GM12878 (cell line): ENCODE measurements at regions not wholly inside any gene's neighbourhood (a gene's known extent, or its start where the extent isn't known, plus 50 kb on each side); places are given as distances from the start of the nearest gene placed in this dataset.

Experiments used
- ATAC-seq: fragments of 200-7000 bp; cut with Tn5 transposase; 3 replicates; pipeline ENCODE4 v1.9.1; 2020; ENCODE audit warnings: mild to moderate bottlenecking, moderate library complexity
- BruUV-seq: library from RNA; stranded (reverse); fragments of 400-500 nt; replicated peaks from 2 replicates; lab custom pipeline; 2021; lab: Mats Ljungman, UMichigan
- CTCF ChIA-PET: fragments of 300-600 bp; sonication (Branson Sonifier 250); formaldehyde crosslinking; extraction: SDS; loops from one replicate; lab custom pipeline; 2021; ENCODE audit warnings: inconsistent platforms; lab: Yijun Ruan, JAX
- POLR2A ChIA-PET: fragments of 350-600 bp; formaldehyde crosslinking; extraction: SDS; loops from one replicate; lab custom pipeline; 2021; ENCODE audit warnings: inconsistent platforms; lab: Charles Lee
- RAD21 ChIA-PET: fragments of 300-600 bp; sonication (Branson Sonifier 250); formaldehyde crosslinking; loops from one replicate; lab custom pipeline; 2023; ENCODE audit warnings: antibody characterized with exemption; ENCODE audit not compliant: unreplicated experiment; lab: Charles Lee
- SMC1A ChIA-PET: fragments of 300-600 bp; sonication (Branson Sonifier 250); formaldehyde crosslinking; loops from one replicate; lab custom pipeline; 2023; ENCODE audit not compliant: unreplicated experiment, uncharacterized antibody; lab: Charles Lee
- DNase-seq: peaks from one replicate; pipeline ENCODE4 v3.0.0-alpha.2; 2011; ENCODE audit warnings: low read depth, low spot score
- FAIRE-seq: peaks from 3 replicates; lab custom pipeline; 2011; peaks lifted over from hg19 to GRCh38; lab: Jason Lieb, UNC
- H2AFZ ChIP-seq: 2 replicates; pipeline ENCODE4 v1.6.0; 2011; ENCODE audit warnings: low read depth, low read length, control low read depth; ENCODE audit not compliant: control insufficient read depth
- H3K27ac ChIP-seq: 2 replicates; pipeline ENCODE4 v1.5.1; 2011; ENCODE audit warnings: control low read depth; ENCODE audit not compliant: control insufficient read depth, insufficient read depth
- H3K27me3 ChIP-seq, 2 experiments: replicated peaks in 1 of 2; 2 replicates each; pipeline versions ENCODE4 v1.6.0 to v1.6.1; 2011; ENCODE audit warnings: low read length in 1 of 2; ENCODE audit not compliant: control insufficient read depth in 2 of 2, insufficient read depth in 2 of 2
- H3K36me3 ChIP-seq, 2 experiments: 2 replicates each; pipeline ENCODE4 v1.5.1; 2011; ENCODE audit warnings: low read length in 1 of 2; ENCODE audit not compliant: control insufficient read depth in 2 of 2, insufficient read depth in 2 of 2
- H3K4me1 ChIP-seq: 2 replicates; pipeline ENCODE4 v1.6.1; 2011; ENCODE audit warnings: mild to moderate bottlenecking, low read length, moderate library complexity, mixed read lengths; ENCODE audit not compliant: control insufficient read depth, insufficient read depth
- H3K4me2 ChIP-seq: 2 replicates; pipeline ENCODE4 v1.6.0; 2011; ENCODE audit warnings: control low read depth; ENCODE audit not compliant: control insufficient read depth, insufficient read depth
- H3K4me3 ChIP-seq: fragments of 200-600 bp; sonication (generic); 2 replicates; pipeline ENCODE4 v1.5.1; 2016
- H3K79me2 ChIP-seq: 2 replicates; pipeline ENCODE4 v1.6.0; 2011; ENCODE audit warnings: low read length; ENCODE audit not compliant: control insufficient read depth, insufficient read depth
- H3K9ac ChIP-seq: 2 replicates; pipeline ENCODE4 v1.8.0; 2011; ENCODE audit warnings: low read length, control low read depth, mixed read lengths; ENCODE audit not compliant: control insufficient read depth, insufficient read depth
- H3K9me3 ChIP-seq: replicated peaks from 3 replicates; pipeline ENCODE4 v1.5.1; 2011; ENCODE audit warnings: mild to moderate bottlenecking, low read length; ENCODE audit not compliant: control insufficient read depth, insufficient read depth
- H4K20me1 ChIP-seq: 2 replicates; pipeline ENCODE4 v1.6.0; 2011; ENCODE audit not compliant: control insufficient read depth, insufficient read depth
- CEBPB ChIP-seq, 2 experiments: fragments of 150-350 bp in 1 of 2; IDR thresholded peaks; 2 replicates each; pipeline ENCODE4 v1.6.1; 2012 to 2014; ENCODE audit warnings: low read depth in 2 of 2, low read length in 2 of 2, borderline replicate concordance in 1 of 2, inconsistent platforms in 1 of 2
- CHD2 ChIP-seq: IDR thresholded peaks from 2 replicates; pipeline ENCODE4 v1.6.1; 2011; ENCODE audit warnings: low read depth, low read length, improper control_type of control experiment, borderline replicate concordance
- GATAD2B ChIP-seq: fragments of 450-650 bp; conservative IDR thresholded peaks from 2 replicates; pipeline ENCODE4 v1.6.1; 2017; ENCODE audit warnings: low read depth, mild to moderate bottlenecking, moderate library complexity
- JUNB ChIP-seq: IDR thresholded peaks from 2 replicates; pipeline ENCODE4 v1.6.1; 2016; ENCODE audit warnings: antibody characterized with exemption, mild to moderate bottlenecking
- NFYB ChIP-seq: IDR thresholded peaks from 2 replicates; pipeline ENCODE4 v1.6.1; 2011; ENCODE audit warnings: low read depth, mild to moderate bottlenecking, low read length, improper control_type of control experiment, moderate library complexity; ENCODE audit not compliant: insufficient read depth
- NR2C2 ChIP-seq: IDR thresholded peaks from 2 replicates; pipeline ENCODE4 v1.6.1; 2011; ENCODE audit warnings: borderline replicate concordance, low read depth; ENCODE audit not compliant: control insufficient read depth, insufficient read length
- PAX8 ChIP-seq: fragments of 450-650 bp; IDR thresholded peaks from 2 replicates; pipeline ENCODE4 v1.6.1; 2017; ENCODE audit warnings: mild to moderate bottlenecking, moderate library complexity
- RAD21 ChIP-seq: IDR thresholded peaks from 2 replicates; pipeline ENCODE4 v1.6.1; 2011; ENCODE audit warnings: mild to moderate bottlenecking, low read depth, low read length, moderate library complexity; ENCODE audit not compliant: insufficient read depth
- in situ Hi-C: fragments of 300-500 bp; cut with MboI; formaldehyde crosslinking; loops from 9 replicates; pipeline ENCODE4 v1.14.3; 2018; ENCODE audit warnings: mixed read lengths
- intact Hi-C: fragments of 100-400 bp; cut with micrococcal nuclease; formaldehyde crosslinking; loops from one replicate; pipeline ENCODE4 v1.14.2; 2022; ENCODE audit not compliant: unreplicated experiment
- TF ChIP-seq, protein P1 (sequence below): fragments of 450-650 bp; IDR thresholded peaks from 2 replicates; pipeline ENCODE4 v1.6.1; 2016; ENCODE audit warnings: mild to moderate bottlenecking, moderate library complexity, borderline replicate concordance
- TF ChIP-seq, protein P2 (sequence below), 3 experiments: IDR thresholded peaks in 2 of 3; conservative IDR thresholded peaks in 1 of 3; 2 replicates each; pipeline ENCODE4 v1.5.1; 2011; ENCODE audit warnings: low read depth in 3 of 3, low read length in 3 of 3, mild to moderate bottlenecking in 3 of 3, control low read depth in 2 of 3, moderate library complexity in 2 of 3, inconsistent platforms in 1 of 3, mixed read lengths in 1 of 3; ENCODE audit not compliant: control insufficient read depth in 2 of 3, insufficient read depth in 1 of 3; ENCODE audit errors: extremely low read depth in 1 of 3

DNA sequence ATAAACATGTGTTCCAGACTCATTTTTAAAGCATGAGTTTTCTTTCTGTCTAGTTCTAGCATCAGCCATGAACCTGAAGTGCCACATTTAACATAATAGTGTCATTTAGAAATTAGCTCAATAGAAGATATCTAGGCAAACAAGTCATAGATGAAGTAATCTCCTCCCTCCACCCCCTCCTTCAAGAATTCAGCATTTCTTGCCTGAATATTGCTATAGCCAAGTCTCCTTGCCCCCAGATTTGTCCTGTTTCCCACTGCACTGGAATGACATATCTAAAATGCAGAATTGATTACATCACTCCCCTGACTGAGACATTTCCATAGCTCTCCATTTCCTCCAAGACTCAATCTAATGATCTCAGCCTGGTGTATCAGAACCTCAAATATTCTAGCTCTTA is 134.9 kb upstream of the BACH2 start (continued):
- TF ChIP-seq PAX8 = no peak

DNA sequence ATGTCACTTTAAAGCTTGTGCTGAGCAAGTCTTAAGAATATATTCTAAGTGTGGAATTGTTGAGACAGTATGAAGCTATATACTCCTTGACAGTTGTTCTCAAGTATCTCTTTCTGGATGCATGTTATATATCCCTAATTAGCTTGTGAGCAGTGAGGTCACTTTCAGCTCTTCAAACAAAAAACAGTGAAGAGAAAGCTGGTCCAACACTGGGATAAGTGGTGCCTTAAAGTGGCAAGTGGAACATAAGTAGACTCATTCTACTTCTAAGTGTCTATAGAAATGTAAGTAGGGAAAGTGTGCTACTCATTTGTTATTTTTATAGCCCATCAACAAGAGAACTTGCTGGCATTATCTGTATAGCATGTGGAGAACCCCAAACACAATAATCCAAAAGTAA is 133.1 kb upstream of the BACH2 start:
- no peak for DNase-seq
- ATAC-seq = no peak
- no peaks in the 10 kb centered on the region for H3K27me3 ChIP-seq
- no peaks in the 10 kb centered on the region for H3K36me3 ChIP-seq
- no peaks in the 10 kb centered on the region for H3K79me2 ChIP-seq
- H3K4me3 ChIP-seq = no peak overlapping the region
- CTCF ChIA-PET = no interaction called here
- POLR2A ChIA-PET = no interaction called here
- intact Hi-C loops = no loop called here
- peaks cover 13% of the 10 kb centered on the region for H3K9me3 ChIP-seq
- FAIRE-seq = no peak
- H3K9ac ChIP-seq = no peak overlapping the region
- H2AFZ ChIP-seq = no peak overlapping the region
- H3K27ac ChIP-seq = no peak overlapping the region
- RAD21 ChIA-PET = no interaction called here
- BruUV-seq = no TSS peak
- SMC1A ChIA-PET = no interaction called here
- in situ Hi-C loops = no loop called here
- TF ChIP-seq CHD2 (no peak), GATAD2B (no peak), CEBPB (IDR thresholded peaks at IDR 0.05; ENCODE audit: borderline replicate concordance in 1 of 2, low read depth in 2 of 2, low read length in 2 of 2) (no peak), NFYB (no peak), JUNB (no peak), RAD21 (no peak), NR2C2 (no peak)
- TF ChIP-seq, protein P1, sequence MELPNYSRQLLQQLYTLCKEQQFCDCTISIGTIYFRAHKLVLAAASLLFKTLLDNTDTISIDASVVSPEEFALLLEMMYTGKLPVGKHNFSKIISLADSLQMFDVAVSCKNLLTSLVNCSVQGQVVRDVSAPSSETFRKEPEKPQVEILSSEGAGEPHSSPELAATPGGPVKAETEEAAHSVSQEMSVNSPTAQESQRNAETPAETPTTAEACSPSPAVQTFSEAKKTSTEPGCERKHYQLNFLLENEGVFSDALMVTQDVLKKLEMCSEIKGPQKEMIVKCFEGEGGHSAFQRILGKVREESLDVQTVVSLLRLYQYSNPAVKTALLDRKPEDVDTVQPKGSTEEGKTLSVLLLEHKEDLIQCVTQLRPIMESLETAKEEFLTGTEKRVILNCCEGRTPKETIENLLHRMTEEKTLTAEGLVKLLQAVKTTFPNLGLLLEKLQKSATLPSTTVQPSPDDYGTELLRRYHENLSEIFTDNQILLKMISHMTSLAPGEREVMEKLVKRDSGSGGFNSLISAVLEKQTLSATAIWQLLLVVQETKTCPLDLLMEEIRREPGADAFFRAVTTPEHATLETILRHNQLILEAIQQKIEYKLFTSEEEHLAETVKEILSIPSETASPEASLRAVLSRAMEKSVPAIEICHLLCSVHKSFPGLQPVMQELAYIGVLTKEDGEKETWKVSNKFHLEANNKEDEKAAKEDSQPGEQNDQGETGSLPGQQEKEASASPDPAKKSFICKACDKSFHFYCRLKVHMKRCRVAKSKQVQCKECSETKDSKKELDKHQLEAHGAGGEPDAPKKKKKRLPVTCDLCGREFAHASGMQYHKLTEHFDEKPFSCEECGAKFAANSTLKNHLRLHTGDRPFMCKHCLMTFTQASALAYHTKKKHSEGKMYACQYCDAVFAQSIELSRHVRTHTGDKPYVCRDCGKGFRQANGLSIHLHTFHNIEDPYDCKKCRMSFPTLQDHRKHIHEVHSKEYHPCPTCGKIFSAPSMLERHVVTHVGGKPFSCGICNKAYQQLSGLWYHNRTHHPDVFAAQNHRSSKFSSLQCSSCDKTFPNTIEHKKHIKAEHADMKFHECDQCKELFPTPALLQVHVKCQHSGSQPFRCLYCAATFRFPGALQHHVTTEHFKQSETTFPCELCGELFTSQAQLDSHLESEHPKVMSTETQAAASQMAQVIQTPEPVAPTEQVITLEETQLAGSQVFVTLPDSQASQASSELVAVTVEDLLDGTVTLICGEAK = no peak
- TF ChIP-seq, protein P2, sequence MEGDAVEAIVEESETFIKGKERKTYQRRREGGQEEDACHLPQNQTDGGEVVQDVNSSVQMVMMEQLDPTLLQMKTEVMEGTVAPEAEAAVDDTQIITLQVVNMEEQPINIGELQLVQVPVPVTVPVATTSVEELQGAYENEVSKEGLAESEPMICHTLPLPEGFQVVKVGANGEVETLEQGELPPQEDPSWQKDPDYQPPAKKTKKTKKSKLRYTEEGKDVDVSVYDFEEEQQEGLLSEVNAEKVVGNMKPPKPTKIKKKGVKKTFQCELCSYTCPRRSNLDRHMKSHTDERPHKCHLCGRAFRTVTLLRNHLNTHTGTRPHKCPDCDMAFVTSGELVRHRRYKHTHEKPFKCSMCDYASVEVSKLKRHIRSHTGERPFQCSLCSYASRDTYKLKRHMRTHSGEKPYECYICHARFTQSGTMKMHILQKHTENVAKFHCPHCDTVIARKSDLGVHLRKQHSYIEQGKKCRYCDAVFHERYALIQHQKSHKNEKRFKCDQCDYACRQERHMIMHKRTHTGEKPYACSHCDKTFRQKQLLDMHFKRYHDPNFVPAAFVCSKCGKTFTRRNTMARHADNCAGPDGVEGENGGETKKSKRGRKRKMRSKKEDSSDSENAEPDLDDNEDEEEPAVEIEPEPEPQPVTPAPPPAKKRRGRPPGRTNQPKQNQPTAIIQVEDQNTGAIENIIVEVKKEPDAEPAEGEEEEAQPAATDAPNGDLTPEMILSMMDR (IDR thresholded peaks at IDR 0.05 in 2 of 3, conservative IDR thresholded peaks at IDR 0.05 in 1 of 3; ENCODE audit: control insufficient read depth in 2 of 3, extremely low read depth in 1 of 3, insufficient read depth in 1 of 3, low read depth in 3 of 3, low read length in 3 of 3) = no peak
- no peaks in the 10 kb centered on the region for H4K20me1 ChIP-seq
- peaks cover 10% of the 10 kb centered on the region for H3K4me1 ChIP-seq
- H3K4me2 ChIP-seq = no peak overlapping the region
